Motor neuron (in vitro differentiated cells): ENCODE measurements at regions not wholly inside any gene's neighbourhood (a gene's known extent, or its start where the extent isn't known, plus 50 kb on each side); places are given as distances from the start of the nearest gene placed in this dataset.

Experiments
- ATAC-seq, 8 experiments: fragments of 200-7000 bp; cut with Tn5 transposase; replicated peaks in 6 of 8; 2 replicates each; pipeline ENCODE4 v1.8.0; 2021; ENCODE audit warnings: mild to moderate bottlenecking in 8 of 8, moderate library complexity in 8 of 8
- H3K27ac ChIP-seq, 2 donors: fragments of 250-450 bp; sonication (Bioruptor Pico); 2 replicates each; pipeline ENCODE4 v1.9.0; 2021; ENCODE audit warnings: antibody characterized with exemption in 2 of 2, mild to moderate bottlenecking in 2 of 2, moderate library complexity in 1 of 2
- H3K4me1 ChIP-seq, 2 donors: fragments of 250-450 bp; sonication (Bioruptor Pico); replicated peaks in 1 of 2; 2 replicates each; pipeline ENCODE4 v1.6.1; 2021; ENCODE audit warnings: antibody characterized with exemption in 2 of 2, mild to moderate bottlenecking in 2 of 2, moderate library complexity in 1 of 2
- H3K4me3 ChIP-seq, 5 donors: fragments of 250-450 bp; sonication (Bioruptor Pico); 2 replicates each; pipeline ENCODE4 v1.9.0; 2021; ENCODE audit warnings: antibody characterized with exemption in 5 of 5, mild to moderate bottlenecking in 5 of 5, moderate library complexity in 4 of 5
- WGBS, 10 experiments: fragments of 450-650 bp; shearing (Covaris generic); methylation state at CpG; one replicate each; pipeline ENCODE4 v1.0.0; 2022; 5-methylcytosine and 5-hydroxymethylcytosine counted together
- in situ Hi-C, 9 experiments: fragments of 400-800 bp; cut with MboI; loops; one replicate each; pipeline ENCODE4 v1.15.0; 2021; ENCODE audit warnings: low sequenced_read_pairs in 9 of 9, low pct_unique_long_range_greater_than_20kb in 2 of 9; ENCODE audit not compliant: unreplicated experiment in 9 of 9

GRCh38 chr3:118036215-118036614, 998.4 kb downstream of the IGSF11 start:
- in situ Hi-C loops: no loop called here
- 0 to 71% (median 56%) methylated on average over 1 of the region's 1 CpG; no CpG with 5 or more reads in 3 of the 10 experiments for WGBS, 10 experiments
- Histone ChIP-seq H3K27ac (no peak overlapping the region), H3K4me3 (no peak overlapping the region), H3K4me1 (no peaks in the 10 kb centered on the region)
- ATAC-seq: no peak

- no peak for ATAC-seq
- in situ Hi-C loops: no loop called here
- WGBS, 10 experiments: 0 to 90% (median 40%) methylated on average over 1 of the region's 1 CpG; no CpG with 5 or more reads in 1 of the 10 experiments
- no peaks in the 10 kb centered on the region for H3K4me1 ChIP-seq
- no peak overlapping the region for H3K27ac ChIP-seq
- H3K4me3 ChIP-seq: no peak overlapping the region
Observed at GRCh38 chr3:118055381-118055780, 979.3 kb downstream of the IGSF11 start.

- WGBS, 10 experiments: 0 to 100% (median 48%) methylated on average over 1 of the region's 1 CpG; no CpG with 5 or more reads in 2 of the 10 experiments
- H3K27ac ChIP-seq: no peak overlapping the region
- H3K4me3 ChIP-seq: no peak overlapping the region
- no peak for ATAC-seq
- H3K4me1 ChIP-seq: no peaks in the 10 kb centered on the region
- in situ Hi-C loops: no loop called here
Observed at GRCh38 chr3:118057086-118057485, 977.6 kb downstream of the IGSF11 start.

- Histone ChIP-seq H3K4me3 (no peak overlapping the region), H3K27ac (no peak overlapping the region), H3K4me1 (no peaks in the 10 kb centered on the region)
- in situ Hi-C loops: no loop called here
- no peak for ATAC-seq
Observed at GRCh38 chr3:118059096-118059495, 975.5 kb downstream of the IGSF11 start.

- in situ Hi-C loops: no loop called here
- Histone ChIP-seq H3K4me1 (no peaks in the 10 kb centered on the region), H3K27ac (no peak overlapping the region), H3K4me3 (no peak overlapping the region)
- ATAC-seq: no peak
- 0 to 92% (median 68%) methylated on average over 1 to 4 of the region's 4 CpGs for WGBS, 10 experiments
Observed at GRCh38 chr3:118067439-118067838, 967.2 kb downstream of the IGSF11 start.

GRCh38 chr3:118075873-118076272, 958.8 kb downstream of the IGSF11 start:
- in situ Hi-C loops: no loop called here
- no peak overlapping the region for H3K27ac ChIP-seq
- H3K4me3 ChIP-seq: no peak overlapping the region
- no peak for ATAC-seq
- H3K4me1 ChIP-seq: no peaks in the 10 kb centered on the region
- WGBS, 10 experiments: 6 to 100% (median 40%) methylated on average over 1 to 3 of the region's 6 CpGs; no CpG with 5 or more reads in 5 of the 10 experiments

GRCh38 chr3:118077332-118077731, 957.3 kb downstream of the IGSF11 start:
- in situ Hi-C loops: no loop called here
- H3K27ac ChIP-seq: no peak overlapping the region
- no peak overlapping the region for H3K4me3 ChIP-seq
- WGBS, 10 experiments: 0 to 100% (median 100%) methylated on average over 1 of the region's 1 CpG; no CpG with 5 or more reads in 5 of the 10 experiments
- no peaks in the 10 kb centered on the region for H3K4me1 ChIP-seq
- ATAC-seq: no peak

GRCh38 chr3:118080889-118081288, 953.8 kb downstream of the IGSF11 start:
- in situ Hi-C loops: no loop called here
- no peak overlapping the region for H3K27ac ChIP-seq
- WGBS, 10 experiments: 0 to 17% (median 8%) methylated on average over 1 of the region's 1 CpG; no CpG with 5 or more reads in 5 of the 10 experiments
- H3K4me3 ChIP-seq: no peak overlapping the region
- no peaks in the 10 kb centered on the region for H3K4me1 ChIP-seq
- ATAC-seq: peak in 2 of 8 experiments; percentile 35 to 51

- 0 to 90% (median 56%) methylated on average over 2 to 3 of the region's 3 CpGs for WGBS, 10 experiments
- peak in 1 of 8 experiments; percentile 18 for ATAC-seq
- Histone ChIP-seq H3K4me3 (no peak overlapping the region), H3K4me1 (peaks cover 4 to 6% of the 10 kb centered on the region in 2 donors), H3K27ac (no peak overlapping the region)
- in situ Hi-C loops: no loop called here
Observed at GRCh38 chr3:118088696-118089095, 946.0 kb downstream of the IGSF11 start.

- 0 to 100% (median 80%) methylated on average over 1 of the region's 1 CpG for WGBS, 10 experiments
- Histone ChIP-seq H3K4me3 (no peak overlapping the region), H3K4me1 (peaks cover 4 to 6% of the 10 kb centered on the region in 2 donors), H3K27ac (no peak overlapping the region)
- no peak for ATAC-seq
- in situ Hi-C loops: no loop called here
Observed at GRCh38 chr3:118089563-118089962, 945.1 kb downstream of the IGSF11 start.

- 0 to 84% (median 33%) methylated on average over 2 of the region's 2 CpGs; no CpG with 5 or more reads in 4 of the 10 experiments for WGBS, 10 experiments
- Histone ChIP-seq H3K4me3 (no peak overlapping the region), H3K4me1 (peaks cover 7 to 8% of the 10 kb centered on the region in 2 donors), H3K27ac (no peak overlapping the region)
- ATAC-seq: no peak
- in situ Hi-C loops: no loop called here
Observed at GRCh38 chr3:118097226-118097625, 937.4 kb downstream of the IGSF11 start.

- 0 to 100% (median 38%) methylated on average over 1 of the region's 1 CpG; no CpG with 5 or more reads in 4 of the 10 experiments for WGBS, 10 experiments
- ATAC-seq: no peak
- Histone ChIP-seq H3K27ac (no peak overlapping the region), H3K4me3 (no peak overlapping the region), H3K4me1 (peaks cover 7 to 8% of the 10 kb centered on the region in 2 donors)
- in situ Hi-C loops: no loop called here
Observed at GRCh38 chr3:118097660-118098059, 937.0 kb downstream of the IGSF11 start.

GRCh38 chr3:118098827-118099226, 935.8 kb downstream of the IGSF11 start:
- in situ Hi-C loops: no loop called here
- Histone ChIP-seq H3K27ac (no peak overlapping the region), H3K4me3 (no peak overlapping the region), H3K4me1 (peaks cover 7 to 8% of the 10 kb centered on the region in 2 donors)
- 0 to 57% (median 8%) methylated on average over 1 of the region's 1 CpG; no CpG with 5 or more reads in 4 of the 10 experiments for WGBS, 10 experiments
- ATAC-seq: peak in 5 of 8 experiments; percentile 58 to 96 (median 80)

- in situ Hi-C loops: no loop called here
- H3K4me1 ChIP-seq: peaks cover 7 to 8% of the 10 kb centered on the region in 2 donors
- no peak overlapping the region for H3K27ac ChIP-seq
- peak in 1 of 8 experiments; percentile 46 for ATAC-seq
- H3K4me3 ChIP-seq: no peak overlapping the region
- WGBS, 10 experiments: 32 to 100% (median 80%) methylated on average over 2 of the region's 2 CpGs; no CpG with 5 or more reads in 4 of the 10 experiments
Observed at GRCh38 chr3:118101891-118102290, 932.8 kb downstream of the IGSF11 start.
